Ovary (tissue), 3 donors: ENCODE measurements at regions not wholly inside any gene's neighbourhood (a gene's known extent, or its start where the extent isn't known, plus 50 kb on each side); places are given as distances from the start of the nearest gene placed in this dataset.

Experiments used
- CTCF ChIP-seq, 3 donors: fragments of 450-650 bp in 2 of 3; fragments of 200-600 bp in 1 of 3; IDR thresholded peaks; one replicate each; pipeline versions ENCODE4 v1.5.1 to v1.8.0; 2016 to 2022; ENCODE audit warnings: antibody characterized with exemption in 3 of 3, mild to moderate bottlenecking in 1 of 3
- POLR2A ChIP-seq: fragments of 450-650 bp; IDR thresholded peaks from one replicate; pipeline ENCODE4 v1.6.1; 2017; ENCODE audit warnings: antibody characterized with exemption, mild to moderate bottlenecking, moderate library complexity
- donor health status: DM: no; HTN: no; CAD: no.

GRCh38 chr7:46173476-46174195, 252.6 kb upstream of the IGFBP3 start:
- TF ChIP-seq POLR2A: no peak
- TF ChIP-seq CTCF (IDR thresholded peaks at IDR 0.05): no peak
